OCI-LY3 (cell line): ENCODE measurements at regions not wholly inside any gene's neighbourhood (a gene's known extent, or its start where the extent isn't known, plus 50 kb on each side); places are given as distances from the start of the nearest gene placed in this dataset.

Source experiments
- H2AFZ ChIP-seq: fragments of 200-600, 300-600 bp; shearing (Covaris generic); 2 replicates; pipeline ENCODE4 v1.6.0; 2014; ENCODE audit warnings: antibody characterized with exemption, low read depth, low read length
- H3K27ac ChIP-seq: fragments of 200-600, 300-600 bp; sonication (generic); 2 replicates; pipeline ENCODE4 v1.5.1; 2014; ENCODE audit warnings: mild to moderate bottlenecking, low read length, moderate library complexity, mixed read lengths
- H3K27me3 ChIP-seq: fragments of 200-600, 300-600 bp; sonication (generic); 2 replicates; pipeline ENCODE4 v1.6.1; 2014; ENCODE audit warnings: low read depth, low read length, mixed read lengths
- H3K36me3 ChIP-seq: fragments of 200-600, 300-600 bp; sonication (generic); replicated peaks from 2 replicates; pipeline ENCODE3; 2014; ENCODE audit warnings: low read depth, low read length, mixed read lengths
- H3K4me1 ChIP-seq: fragments of 300-600, 200-600 bp; sonication (generic); 2 replicates; pipeline ENCODE4 v1.6.1; 2014; ENCODE audit warnings: low read length, mixed read lengths
- H3K4me2 ChIP-seq: fragments of 200-600, 300-600 bp; sonication (generic); 2 replicates; pipeline ENCODE4 v1.6.1; 2014; ENCODE audit warnings: low read length, mixed read lengths
- H3K4me3 ChIP-seq: fragments of 300-600, 200-600 bp; sonication (generic); 2 replicates; pipeline ENCODE4 v1.5.1; 2014; ENCODE audit warnings: antibody characterized with exemption, mild to moderate bottlenecking, low read length, moderate library complexity
- H3K79me2 ChIP-seq: fragments of 300-600, 200-600 bp; shearing (Covaris generic); 2 replicates; pipeline ENCODE4 v1.6.1; 2014; ENCODE audit warnings: mild to moderate bottlenecking, low read length, mixed read lengths
- H3K9ac ChIP-seq: fragments of 300-600, 200-600 bp; shearing (Covaris generic); 2 replicates; pipeline ENCODE4 v1.6.0; 2014; ENCODE audit warnings: mild to moderate bottlenecking, low read length, moderate library complexity
- H3K9me3 ChIP-seq: fragments of 200-600, 300-600 bp; shearing (Covaris generic); 2 replicates; pipeline ENCODE4 v1.6.1; 2014; ENCODE audit warnings: low read length, mixed read lengths; ENCODE audit not compliant: insufficient read depth
- H4K20me1 ChIP-seq: fragments of 200-600, 300-600 bp; sonication (generic); 2 replicates; pipeline ENCODE4 v1.6.1; 2016; ENCODE audit warnings: low read length, mixed read lengths; ENCODE audit not compliant: insufficient read depth
- EZH2phosphoT487 ChIP-seq: fragments of 200-600 bp; shearing (Covaris generic); IDR thresholded peaks from 2 replicates; pipeline ENCODE4 v1.6.1; 2018; ENCODE audit warnings: antibody characterized with exemption, mixed run types, low read depth
- TF ChIP-seq, protein P1 (sequence below): fragments of 200-600, 300-600 bp; sonication (generic); IDR thresholded peaks from 2 replicates; pipeline ENCODE4 v1.5.1; 2014; ENCODE audit warnings: antibody characterized with exemption, low read length, low read depth

DNA sequence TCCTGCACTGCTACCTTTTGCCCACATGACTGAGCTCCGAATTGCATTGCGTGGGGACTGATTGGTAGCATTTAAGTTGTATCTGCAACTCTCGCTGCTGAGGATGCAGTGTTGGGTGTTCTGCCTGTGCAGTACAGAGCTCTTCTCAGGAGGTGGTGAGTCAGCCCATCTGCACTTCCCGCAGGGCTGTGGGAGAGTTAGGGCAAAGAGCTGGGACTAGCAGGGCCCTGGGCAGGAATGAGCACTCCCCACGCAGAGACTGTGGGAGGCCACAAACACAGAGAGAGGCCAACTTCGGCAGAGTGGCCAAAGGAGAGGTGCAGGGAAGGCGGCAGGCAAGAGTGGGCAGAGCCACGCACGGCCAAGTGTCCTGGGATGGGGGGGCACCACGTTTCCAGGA is 244.7 kb downstream of the SIPA1L2 start:
- TF ChIP-seq, protein P1, sequence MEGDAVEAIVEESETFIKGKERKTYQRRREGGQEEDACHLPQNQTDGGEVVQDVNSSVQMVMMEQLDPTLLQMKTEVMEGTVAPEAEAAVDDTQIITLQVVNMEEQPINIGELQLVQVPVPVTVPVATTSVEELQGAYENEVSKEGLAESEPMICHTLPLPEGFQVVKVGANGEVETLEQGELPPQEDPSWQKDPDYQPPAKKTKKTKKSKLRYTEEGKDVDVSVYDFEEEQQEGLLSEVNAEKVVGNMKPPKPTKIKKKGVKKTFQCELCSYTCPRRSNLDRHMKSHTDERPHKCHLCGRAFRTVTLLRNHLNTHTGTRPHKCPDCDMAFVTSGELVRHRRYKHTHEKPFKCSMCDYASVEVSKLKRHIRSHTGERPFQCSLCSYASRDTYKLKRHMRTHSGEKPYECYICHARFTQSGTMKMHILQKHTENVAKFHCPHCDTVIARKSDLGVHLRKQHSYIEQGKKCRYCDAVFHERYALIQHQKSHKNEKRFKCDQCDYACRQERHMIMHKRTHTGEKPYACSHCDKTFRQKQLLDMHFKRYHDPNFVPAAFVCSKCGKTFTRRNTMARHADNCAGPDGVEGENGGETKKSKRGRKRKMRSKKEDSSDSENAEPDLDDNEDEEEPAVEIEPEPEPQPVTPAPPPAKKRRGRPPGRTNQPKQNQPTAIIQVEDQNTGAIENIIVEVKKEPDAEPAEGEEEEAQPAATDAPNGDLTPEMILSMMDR: no peak
- no peak for TF ChIP-seq EZH2phosphoT487
- Histone ChIP-seq H4K20me1 (no peaks in the 10 kb centered on the region), H3K4me3 (no peak overlapping the region), H3K27me3 (no peaks in the 10 kb centered on the region), H3K79me2 (no peaks in the 10 kb centered on the region), H2AFZ (no peak overlapping the region), H3K9ac (no peak overlapping the region), H3K9me3 (no peaks in the 10 kb centered on the region), H3K27ac (no peak overlapping the region), H3K4me2 (no peak overlapping the region), H3K4me1 (no peaks in the 10 kb centered on the region), H3K36me3 (no peaks in the 10 kb centered on the region)

GRCh38 chr1:232384171-232384883 is 245.6 kb downstream of the SIPA1L2 start:
- H3K4me3 ChIP-seq: no peak overlapping the region
- no peaks in the 10 kb centered on the region for H3K27me3 ChIP-seq
- no peak overlapping the region for H3K4me2 ChIP-seq
- no peak overlapping the region for H2AFZ ChIP-seq
- H3K79me2 ChIP-seq: no peaks in the 10 kb centered on the region
- no peaks in the 10 kb centered on the region for H3K36me3 ChIP-seq
- no peak overlapping the region for H3K9ac ChIP-seq
- H3K9me3 ChIP-seq: no peaks in the 10 kb centered on the region
- TF ChIP-seq, protein P1: no peak
- no peak for TF ChIP-seq EZH2phosphoT487
- H3K27ac ChIP-seq: no peak overlapping the region
- H4K20me1 ChIP-seq: no peaks in the 10 kb centered on the region
- no peaks in the 10 kb centered on the region for H3K4me1 ChIP-seq

GRCh38 chr1:232383455-232384123 is 246.3 kb downstream of the SIPA1L2 start:
- no peaks in the 10 kb centered on the region for H3K79me2 ChIP-seq
- no peaks in the 10 kb centered on the region for H3K36me3 ChIP-seq
- H2AFZ ChIP-seq: no peak overlapping the region
- H3K27me3 ChIP-seq: no peaks in the 10 kb centered on the region
- no peak overlapping the region for H3K9ac ChIP-seq
- no peaks in the 10 kb centered on the region for H3K9me3 ChIP-seq
- H3K4me2 ChIP-seq: no peak overlapping the region
- H4K20me1 ChIP-seq: no peaks in the 10 kb centered on the region
- H3K4me3 ChIP-seq: no peak overlapping the region
- no peak overlapping the region for H3K27ac ChIP-seq
- TF ChIP-seq, protein P1: no peak
- no peak for TF ChIP-seq EZH2phosphoT487
- no peaks in the 10 kb centered on the region for H3K4me1 ChIP-seq

DNA sequence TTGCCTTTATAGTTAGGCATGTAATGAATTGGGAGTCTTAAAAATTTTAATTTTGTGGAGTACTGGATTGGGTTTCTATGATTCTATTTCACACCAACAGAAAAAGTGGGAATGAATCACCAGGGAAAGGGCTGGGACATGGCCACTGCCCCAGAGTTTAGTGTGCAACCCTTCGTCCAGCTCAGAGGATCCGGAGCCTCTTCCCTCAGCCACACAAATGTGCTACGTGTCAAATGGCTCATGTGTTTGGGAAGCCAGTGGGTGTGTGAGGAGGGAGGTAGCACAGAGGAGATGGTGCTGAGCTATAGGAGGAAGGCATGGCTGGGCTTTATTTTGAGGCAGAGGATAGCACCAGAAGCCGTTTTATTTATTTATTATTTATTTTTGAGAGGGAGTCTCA is 247.3 kb downstream of the SIPA1L2 start:
- Histone ChIP-seq H2AFZ (no peak overlapping the region), H3K79me2 (no peaks in the 10 kb centered on the region), H3K27me3 (no peaks in the 10 kb centered on the region)

More for the DNA sequence above, 247.3 kb downstream of the SIPA1L2 start:
- TF ChIP-seq, protein P1: no peak
- no peak for TF ChIP-seq EZH2phosphoT487
- no peaks in the 10 kb centered on the region for H3K9me3 ChIP-seq
- H3K4me3 ChIP-seq: no peak overlapping the region
- no peak overlapping the region for H3K4me2 ChIP-seq
- no peaks in the 10 kb centered on the region for H3K4me1 ChIP-seq
- H4K20me1 ChIP-seq: no peaks in the 10 kb centered on the region
- H3K9ac ChIP-seq: no peak overlapping the region
- H3K36me3 ChIP-seq: no peaks in the 10 kb centered on the region
- H3K27ac ChIP-seq: no peak overlapping the region
